Mucosa of descending colon (tissue), 3 donors: ENCODE measurements at regions not wholly inside any gene's neighbourhood (a gene's known extent, or its start where the extent isn't known, plus 50 kb on each side); places are given as distances from the start of the nearest gene placed in this dataset.

Source experiments
- ATAC-seq: fragments of 200-7000 bp; cut with Tn5 transposase; one replicate; pipeline ENCODE4 v1.9.1; 2020; ENCODE audit warnings: mild to moderate bottlenecking, moderate library complexity
- DNase-seq, 3 donors: peaks; one replicate each; pipeline ENCODE4 v3.0.0-alpha.2; 2020
- H3K36me3 ChIP-seq: fragments of 200-600 bp; one replicate; pipeline ENCODE4 v1.8.0; 2021; ENCODE audit warnings: low read depth, mild to moderate bottlenecking
- H3K4me1 ChIP-seq: fragments of 200-600 bp; one replicate; pipeline ENCODE4 v1.8.0; 2021; ENCODE audit warnings: low read depth, mild to moderate bottlenecking
- H3K4me3 ChIP-seq: fragments of 200-600 bp; one replicate; pipeline ENCODE4 v1.8.0; 2021; ENCODE audit warnings: mild to moderate bottlenecking
- H3K9me3 ChIP-seq: fragments of 200-600 bp; one replicate; pipeline ENCODE4 v1.8.0; 2021; ENCODE audit warnings: mild to moderate bottlenecking
- intact Hi-C, 2 donors: fragments of 100-400 bp; cut with DNase I in 1 of 2; cut with micrococcal nuclease in 1 of 2; formaldehyde crosslinking; loops; one replicate each; pipeline versions ENCODE4 v1.11.0 to v1.11.1; 2022; cut with DNase I, micrococcal nuclease
- TF ChIP-seq, protein P1 (sequence below): fragments of 200-600 bp; IDR thresholded peaks from one replicate; pipeline ENCODE4 v1.8.0; 2022; ENCODE audit warnings: antibody characterized with exemption, mild to moderate bottlenecking
- donor health status: DM: no; HTN: no; CAD: no; lungs with moderate emphysema.
- donor health status: DM: no; HTN: no; CAD: no.
- donor health status: DM: no; HTN: yes; CAD: no.

DNA sequence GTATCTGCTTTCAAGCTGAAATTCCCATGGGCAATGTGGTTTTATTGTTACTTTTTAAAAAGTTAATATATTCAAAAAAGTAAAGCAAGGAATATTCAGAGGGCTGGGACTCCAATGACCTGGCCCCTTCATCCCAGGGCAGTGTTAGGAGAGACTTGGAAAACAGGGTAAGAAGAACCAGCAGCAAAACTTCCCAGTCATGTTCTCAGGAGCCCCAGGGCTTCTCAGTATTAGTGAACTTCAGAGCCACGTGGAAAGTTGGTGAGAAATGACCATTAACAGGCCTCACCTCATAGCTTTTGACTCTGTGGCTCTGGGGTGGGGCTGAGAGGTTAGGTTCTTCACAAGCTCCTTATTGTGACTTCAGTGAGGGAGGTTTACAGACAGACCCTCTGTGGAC is 230.4 kb upstream of the KCNG1 start:
- H3K36me3 ChIP-seq = no peaks in the 10 kb centered on the region
- TF ChIP-seq, protein P1, sequence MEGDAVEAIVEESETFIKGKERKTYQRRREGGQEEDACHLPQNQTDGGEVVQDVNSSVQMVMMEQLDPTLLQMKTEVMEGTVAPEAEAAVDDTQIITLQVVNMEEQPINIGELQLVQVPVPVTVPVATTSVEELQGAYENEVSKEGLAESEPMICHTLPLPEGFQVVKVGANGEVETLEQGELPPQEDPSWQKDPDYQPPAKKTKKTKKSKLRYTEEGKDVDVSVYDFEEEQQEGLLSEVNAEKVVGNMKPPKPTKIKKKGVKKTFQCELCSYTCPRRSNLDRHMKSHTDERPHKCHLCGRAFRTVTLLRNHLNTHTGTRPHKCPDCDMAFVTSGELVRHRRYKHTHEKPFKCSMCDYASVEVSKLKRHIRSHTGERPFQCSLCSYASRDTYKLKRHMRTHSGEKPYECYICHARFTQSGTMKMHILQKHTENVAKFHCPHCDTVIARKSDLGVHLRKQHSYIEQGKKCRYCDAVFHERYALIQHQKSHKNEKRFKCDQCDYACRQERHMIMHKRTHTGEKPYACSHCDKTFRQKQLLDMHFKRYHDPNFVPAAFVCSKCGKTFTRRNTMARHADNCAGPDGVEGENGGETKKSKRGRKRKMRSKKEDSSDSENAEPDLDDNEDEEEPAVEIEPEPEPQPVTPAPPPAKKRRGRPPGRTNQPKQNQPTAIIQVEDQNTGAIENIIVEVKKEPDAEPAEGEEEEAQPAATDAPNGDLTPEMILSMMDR = no peak

DNA sequence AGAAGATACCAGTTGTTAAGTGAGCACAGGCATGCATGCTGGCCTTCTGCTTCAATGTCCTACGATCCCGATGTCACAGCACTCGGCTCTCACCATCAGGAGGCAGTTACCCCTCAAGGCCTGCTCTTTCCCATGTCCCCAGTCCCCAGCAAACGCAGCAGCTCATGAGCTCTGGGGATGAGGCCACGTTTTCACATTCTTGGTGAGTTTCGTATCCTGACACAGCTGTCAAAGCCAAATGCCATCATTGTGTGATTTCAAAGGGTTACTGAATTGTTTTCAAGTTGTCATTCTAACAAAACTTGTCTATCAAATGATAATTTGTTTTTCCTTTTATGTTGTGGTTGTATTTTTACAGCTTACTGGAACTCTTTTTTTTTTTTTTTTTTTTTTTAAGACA is 226.9 kb upstream of the KCNG1 start:
- H3K9me3 ChIP-seq = no peaks in the 10 kb centered on the region
- TF ChIP-seq, protein P1 = no peak
- no peak overlapping the region for H3K4me3 ChIP-seq
- intact Hi-C loops = no loop called here
- no peaks in the 10 kb centered on the region for H3K4me1 ChIP-seq
- H3K36me3 ChIP-seq = no peaks in the 10 kb centered on the region
- no peak for ATAC-seq
- no peak for DNase-seq

More for the DNA sequence above, 230.4 kb upstream of the KCNG1 start:
- intact Hi-C loops = no loop called here
- ATAC-seq (no peak), DNase-seq (no peak)
- Histone ChIP-seq H3K4me1 (no peaks in the 10 kb centered on the region), H3K9me3 (no peaks in the 10 kb centered on the region), H3K4me3 (no peak overlapping the region)

DNA sequence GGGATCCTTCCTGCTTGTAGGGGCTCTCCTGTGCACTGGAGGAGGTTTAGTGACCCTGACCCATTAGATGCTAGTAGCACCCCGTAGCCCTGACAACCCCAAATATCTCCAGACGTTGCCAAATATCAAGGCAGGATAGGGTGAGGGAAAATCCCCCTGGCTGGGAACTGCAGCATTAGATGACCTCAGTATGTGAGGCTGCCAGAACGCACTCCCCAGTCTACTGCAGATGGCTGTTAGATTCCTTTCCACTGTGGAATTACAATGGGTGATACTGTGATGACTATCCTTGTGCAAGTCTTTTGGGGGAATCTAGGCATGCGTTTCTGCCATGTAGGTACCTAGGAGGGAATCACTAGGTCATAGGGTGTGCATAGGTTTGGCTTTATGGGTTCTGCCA is 226.3 kb upstream of the KCNG1 start:
- no peak for DNase-seq
- TF ChIP-seq, protein P1 = no peak
- no peak overlapping the region for H3K4me3 ChIP-seq
- ATAC-seq = no peak
- no peaks in the 10 kb centered on the region for H3K36me3 ChIP-seq
- no peaks in the 10 kb centered on the region for H3K9me3 ChIP-seq
- intact Hi-C loops = no loop called here
- H3K4me1 ChIP-seq = no peaks in the 10 kb centered on the region

DNA sequence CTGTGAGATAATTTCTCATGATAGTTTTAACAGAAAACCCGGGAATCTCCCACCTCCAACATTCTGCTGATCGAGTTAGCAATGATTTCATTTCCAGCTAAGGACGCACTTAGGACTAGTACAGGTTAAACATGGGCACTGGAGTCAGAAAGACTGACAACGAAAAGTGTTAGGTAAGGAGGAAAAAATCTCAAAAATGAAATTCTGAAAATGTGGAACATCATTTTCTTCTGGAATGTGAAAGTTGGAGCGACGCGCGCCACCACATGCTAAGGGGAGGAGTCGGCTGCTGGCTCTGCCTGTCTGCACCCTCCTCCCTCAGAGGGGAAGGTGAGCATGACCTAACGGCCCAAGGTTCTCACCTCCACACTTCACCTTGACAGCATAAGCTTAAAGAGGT is 221.6 kb upstream of the KCNG1 start:
- TF ChIP-seq, protein P1 = no peak

DNA sequence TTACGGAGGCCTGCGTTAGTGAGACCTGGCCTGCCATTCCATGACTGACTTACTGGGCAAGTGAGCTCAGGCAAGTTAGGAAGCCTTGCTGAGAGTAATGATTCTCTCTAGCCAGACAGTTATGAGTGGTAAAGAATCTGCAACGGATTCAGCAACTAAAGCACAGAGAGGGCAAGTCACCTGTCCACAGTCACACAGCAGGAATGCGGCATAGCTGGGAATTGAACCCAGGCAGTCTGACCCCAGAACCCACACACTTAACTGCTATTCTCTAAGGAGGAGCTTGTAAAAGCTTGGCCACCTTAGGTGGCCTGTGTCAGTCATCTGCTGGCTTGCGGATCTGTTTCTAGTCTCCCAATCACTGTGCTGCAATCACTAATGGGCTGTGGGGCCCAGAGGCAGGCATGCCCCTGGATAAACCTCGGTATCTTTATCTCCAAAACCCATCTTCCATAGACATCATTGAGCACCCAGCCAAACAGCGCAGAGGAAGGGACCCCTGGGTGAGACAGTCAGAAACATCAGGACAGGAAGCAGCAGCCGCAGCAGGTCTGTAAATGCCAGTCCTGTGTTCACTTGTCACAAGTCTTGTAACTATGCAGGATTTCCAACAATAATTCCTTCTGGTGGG is 215.9 kb upstream of the KCNG1 start:
- H3K4me3 ChIP-seq = no peak overlapping the region
- intact Hi-C loops = no loop called here
- H3K36me3 ChIP-seq = no peaks in the 10 kb centered on the region
- TF ChIP-seq, protein P1 = no peak
- H3K9me3 ChIP-seq = peaks cover 6% of the 10 kb centered on the region
- DNase-seq (no peak), ATAC-seq (no peak)
- no peaks in the 10 kb centered on the region for H3K4me1 ChIP-seq

More for the DNA sequence above, 221.6 kb upstream of the KCNG1 start:
- Histone ChIP-seq H3K9me3 (peaks cover 6% of the 10 kb centered on the region), H3K4me3 (no peak overlapping the region), H3K4me1 (no peaks in the 10 kb centered on the region), H3K36me3 (no peaks in the 10 kb centered on the region)
- DNase-seq = no peak
- no peak for ATAC-seq
- intact Hi-C loops = no loop called here

DNA sequence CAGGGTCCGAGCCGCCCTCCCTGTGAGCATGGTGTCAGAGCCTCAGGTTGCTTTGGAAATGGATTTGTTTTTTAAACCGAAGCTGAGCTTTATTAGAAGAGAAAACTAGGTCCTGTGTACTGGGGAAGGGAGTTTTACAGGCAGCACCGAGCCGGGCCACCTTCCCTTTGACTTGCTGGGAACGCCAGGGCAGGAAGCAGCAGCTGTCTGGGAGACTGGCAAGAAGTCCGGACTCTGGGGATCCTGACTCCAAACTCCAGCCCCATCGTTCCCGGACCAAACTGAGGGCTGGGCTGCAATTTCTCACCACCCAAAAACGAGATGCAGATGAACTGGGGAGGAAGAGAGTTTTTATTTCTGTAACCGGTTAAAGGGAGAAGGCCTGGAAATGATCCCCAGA is 214.9 kb upstream of the KCNG1 start:
- DNase-seq = no peak
- no peak for ATAC-seq
- H3K9me3 ChIP-seq = peaks cover 5% of the 10 kb centered on the region
- no peak overlapping the region for H3K4me3 ChIP-seq
- intact Hi-C loops = no loop called here
- TF ChIP-seq, protein P1 = no peak
- H3K36me3 ChIP-seq = no peaks in the 10 kb centered on the region
- H3K4me1 ChIP-seq = no peaks in the 10 kb centered on the region
